CD14-positive monocyte (primary cell): ENCODE measurements at regions not wholly inside any gene's neighbourhood (a gene's known extent, or its start where the extent isn't known, plus 50 kb on each side); places are given as distances from the start of the nearest gene placed in this dataset.

Source experiments
- DNase-seq, 3 donors: peaks; one replicate each; pipeline ENCODE4 v3.0.0-alpha.2; 2011 to 2022
- H2AFZ ChIP-seq: 2 replicates; pipeline ENCODE4 v1.6.0; 2012; ENCODE audit warnings: mild to moderate bottlenecking, low read depth, low read length, inconsistent platforms; ENCODE audit not compliant: insufficient read depth, poor library complexity, severe bottlenecking
- H3K27ac ChIP-seq, 2 donors: 1 replicate in 1 of 2; 2 replicates in 1 of 2; pipeline ENCODE4 v1.5.1; 2012 to 2013; ENCODE audit warnings: low read length in 2 of 2, control low read depth in 1 of 2, inconsistent platforms in 1 of 2, low read depth in 1 of 2, mild to moderate bottlenecking in 1 of 2
- H3K27me3 ChIP-seq, 2 donors: one replicate each; pipeline versions ENCODE4 v1.6.0 to v1.6.1; 2011 to 2013; ENCODE audit warnings: low read length in 2 of 2; ENCODE audit not compliant: control insufficient read depth in 2 of 2, insufficient read depth in 2 of 2
- H3K36me3 ChIP-seq, 2 donors: replicated peaks in 1 of 2; 1 replicate in 1 of 2; 2 replicates in 1 of 2; pipeline versions ENCODE4 v1.5.1 to v1.6.1; 2012 to 2013; ENCODE audit warnings: low read length in 2 of 2, control low read depth in 1 of 2, inconsistent platforms in 1 of 2, mild to moderate bottlenecking in 1 of 2; ENCODE audit not compliant: insufficient read depth in 2 of 2, control insufficient read depth in 1 of 2
- H3K4me1 ChIP-seq, 2 donors: 1 replicate in 1 of 2; 2 replicates in 1 of 2; pipeline versions ENCODE4 v1.5.1 to v1.6.1; 2012 to 2013; ENCODE audit warnings: low read length in 2 of 2, control low read depth in 1 of 2, inconsistent platforms in 1 of 2, mild to moderate bottlenecking in 1 of 2, moderate library complexity in 1 of 2; ENCODE audit not compliant: insufficient read depth in 2 of 2, control insufficient read depth in 1 of 2
- H3K4me2 ChIP-seq: replicated peaks from 2 replicates; pipeline ENCODE3; 2012; ENCODE audit warnings: low read length, moderate library complexity, mild to moderate bottlenecking; ENCODE audit not compliant: poor library complexity, severe bottlenecking; ENCODE audit errors: extremely low read depth
- H3K4me3 ChIP-seq, 3 experiments: fragments of 200-600 bp in 1 of 3; sonication (generic) in 1 of 3; replicated peaks in 1 of 3; 1 replicate in 2 of 3; 2 replicates in 1 of 3; pipeline ENCODE4 v1.5.1; 2011 to 2013; ENCODE audit warnings: low read length in 3 of 3, mild to moderate bottlenecking in 3 of 3, control low read depth in 2 of 3, low read depth in 2 of 3, inconsistent platforms in 1 of 3, moderate library complexity in 1 of 3
- H3K79me2 ChIP-seq: 2 replicates; pipeline ENCODE4 v1.6.0; 2012; ENCODE audit warnings: mild to moderate bottlenecking, control low read depth, inconsistent platforms, low read length, moderate library complexity; ENCODE audit not compliant: insufficient read depth
- H3K9ac ChIP-seq: 2 replicates; pipeline ENCODE4 v1.6.0; 2017; ENCODE audit warnings: low read length, mild to moderate bottlenecking; ENCODE audit not compliant: insufficient read depth, poor library complexity, severe bottlenecking
- H3K9me3 ChIP-seq, 2 donors: replicated peaks in 1 of 2; 1 replicate in 1 of 2; 2 replicates in 1 of 2; pipeline versions ENCODE4 v1.5.1 to v1.6.1; 2012 to 2013; ENCODE audit warnings: low read length in 2 of 2, control low read depth in 1 of 2; ENCODE audit not compliant: control insufficient read depth in 1 of 2, insufficient read depth in 1 of 2
- H4K20me1 ChIP-seq: 2 replicates; pipeline ENCODE4 v1.6.0; 2012; ENCODE audit warnings: mild to moderate bottlenecking, low read length, control low read depth, moderate library complexity; ENCODE audit not compliant: insufficient read depth
- H3K27ac Mint-ChIP-seq, 7 donors: one replicate each; pipeline ENCODE4 v1.8.0; 2020; ENCODE audit warnings: mild to moderate bottlenecking in 7 of 7, mixed read lengths in 7 of 7, moderate library complexity in 6 of 7, inconsistent platforms in 2 of 7
- H3K27me3 Mint-ChIP-seq, 3 donors: one replicate each; pipeline ENCODE4 v1.8.0; 2021 to 2022; ENCODE audit warnings: low read depth in 3 of 3, mild to moderate bottlenecking in 3 of 3, mixed read lengths in 3 of 3, moderate library complexity in 3 of 3, inconsistent platforms in 1 of 3
- H3K36me3 Mint-ChIP-seq, 2 donors: one replicate each; pipeline ENCODE4 v1.8.0; 2020; ENCODE audit warnings: mixed read lengths in 2 of 2, inconsistent platforms in 1 of 2, mild to moderate bottlenecking in 1 of 2
- H3K4me1 Mint-ChIP-seq: one replicate; pipeline ENCODE4 v1.8.0; 2020; ENCODE audit warnings: mild to moderate bottlenecking, mixed read lengths
- H3K4me3 Mint-ChIP-seq, 2 donors: one replicate each; pipeline ENCODE4 v1.8.0; 2020; ENCODE audit warnings: mild to moderate bottlenecking in 2 of 2, mixed read lengths in 2 of 2, moderate library complexity in 1 of 2
- H3K9me3 Mint-ChIP-seq, 7 donors: one replicate each; pipeline ENCODE4 v1.8.0; 2020 to 2022; ENCODE audit warnings: mixed read lengths in 7 of 7, mild to moderate bottlenecking in 6 of 7, moderate library complexity in 6 of 7, inconsistent platforms in 2 of 7
- WGBS: methylation state at CpG from one replicate; pipeline ENCODE4 v1.1.5; 2013; ENCODE audit warnings: missing lambda C conversion rate; ENCODE audit not compliant: insufficient coverage; 5-methylcytosine and 5-hydroxymethylcytosine counted together
- intact Hi-C, 2 donors: fragments of 100-400 bp; cut with micrococcal nuclease; formaldehyde crosslinking; loops; one replicate each; pipeline versions ENCODE4 v1.15.0 to v1.15.1; 2023
- TF ChIP-seq, protein P1 (sequence below): fragments of 200-600 bp; IDR thresholded peaks from one replicate; pipeline ENCODE4 v1.8.0; 2022; ENCODE audit warnings: antibody characterized with exemption, mild to moderate bottlenecking

DNA sequence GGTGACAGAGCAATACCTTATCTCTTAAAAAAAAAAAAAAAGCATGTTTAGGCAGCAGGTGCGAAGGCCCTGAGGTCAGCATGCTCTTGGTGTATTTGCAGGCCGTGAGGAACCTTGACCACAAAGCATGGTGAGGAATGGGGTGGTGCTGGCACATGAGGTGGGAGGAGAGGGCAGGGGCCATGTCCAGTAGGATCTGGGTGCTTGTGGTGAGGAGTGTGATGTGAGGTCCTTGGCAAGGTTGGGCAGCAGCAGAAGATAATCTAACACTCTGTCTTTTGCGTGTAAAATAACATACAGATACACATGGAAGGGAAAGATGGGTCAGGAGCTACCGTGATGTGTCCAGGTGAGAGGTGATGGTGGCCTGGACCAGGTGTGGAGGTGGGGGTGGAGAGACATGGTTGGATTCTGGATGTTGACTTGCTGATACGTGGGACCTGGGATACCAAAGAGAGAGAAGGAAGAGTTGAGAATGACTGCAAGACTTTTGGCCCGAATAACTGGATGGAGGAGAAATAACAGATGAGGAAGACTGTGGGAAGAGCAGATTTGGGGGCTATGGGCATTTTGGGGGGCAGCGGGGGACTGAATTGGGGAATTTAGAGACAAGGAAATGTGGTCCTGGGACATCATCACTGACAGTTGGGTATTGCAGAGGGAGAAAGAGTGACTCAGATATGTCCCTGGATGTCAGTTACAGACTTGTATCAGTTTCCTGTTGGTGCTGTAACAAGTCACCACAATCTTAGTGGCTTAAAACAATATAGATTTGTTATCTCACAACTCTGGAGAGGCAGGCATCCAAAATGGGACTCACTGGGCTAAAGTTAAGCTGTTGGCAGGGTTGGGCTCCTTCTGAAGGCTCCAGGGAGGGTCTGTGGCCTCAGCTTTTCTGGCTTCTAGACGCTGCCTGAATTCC lies 274.9 kb downstream of the HAPSTR1 start:
- H3K27ac ChIP-seq: no peak overlapping the region
- no peak overlapping the region for H3K27ac Mint-ChIP-seq
- H3K9me3 ChIP-seq: no peaks in the 10 kb centered on the region
- peaks cover 0 to 6% (median 2%) of the 10 kb centered on the region in 3 donors for H3K27me3 Mint-ChIP-seq
- H3K27me3 ChIP-seq: no peaks in the 10 kb centered on the region
- H3K36me3 ChIP-seq: no peaks in the 10 kb centered on the region
- no peaks in the 10 kb centered on the region for H4K20me1 ChIP-seq
- no peaks in the 10 kb centered on the region for H3K36me3 Mint-ChIP-seq
- intact Hi-C loops: no loop called here
- WGBS: 96% methylated on average over 7 of the region's 8 CpGs
- H3K4me1 ChIP-seq: no peaks in the 10 kb centered on the region
- H3K4me3 ChIP-seq: no peak overlapping the region
- no peaks in the 10 kb centered on the region for H3K4me1 Mint-ChIP-seq
- no peak overlapping the region for H2AFZ ChIP-seq
- TF ChIP-seq, protein P1, sequence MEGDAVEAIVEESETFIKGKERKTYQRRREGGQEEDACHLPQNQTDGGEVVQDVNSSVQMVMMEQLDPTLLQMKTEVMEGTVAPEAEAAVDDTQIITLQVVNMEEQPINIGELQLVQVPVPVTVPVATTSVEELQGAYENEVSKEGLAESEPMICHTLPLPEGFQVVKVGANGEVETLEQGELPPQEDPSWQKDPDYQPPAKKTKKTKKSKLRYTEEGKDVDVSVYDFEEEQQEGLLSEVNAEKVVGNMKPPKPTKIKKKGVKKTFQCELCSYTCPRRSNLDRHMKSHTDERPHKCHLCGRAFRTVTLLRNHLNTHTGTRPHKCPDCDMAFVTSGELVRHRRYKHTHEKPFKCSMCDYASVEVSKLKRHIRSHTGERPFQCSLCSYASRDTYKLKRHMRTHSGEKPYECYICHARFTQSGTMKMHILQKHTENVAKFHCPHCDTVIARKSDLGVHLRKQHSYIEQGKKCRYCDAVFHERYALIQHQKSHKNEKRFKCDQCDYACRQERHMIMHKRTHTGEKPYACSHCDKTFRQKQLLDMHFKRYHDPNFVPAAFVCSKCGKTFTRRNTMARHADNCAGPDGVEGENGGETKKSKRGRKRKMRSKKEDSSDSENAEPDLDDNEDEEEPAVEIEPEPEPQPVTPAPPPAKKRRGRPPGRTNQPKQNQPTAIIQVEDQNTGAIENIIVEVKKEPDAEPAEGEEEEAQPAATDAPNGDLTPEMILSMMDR: no peak
- H3K4me3 Mint-ChIP-seq: no peak overlapping the region
- H3K79me2 ChIP-seq: no peaks in the 10 kb centered on the region
- H3K4me2 ChIP-seq: no peak overlapping the region
- H3K9ac ChIP-seq: no peak overlapping the region
- DNase-seq: no peak
- peaks cover 0 to 8% (median 2%) of the 10 kb centered on the region in 7 donors for H3K9me3 Mint-ChIP-seq

DNA sequence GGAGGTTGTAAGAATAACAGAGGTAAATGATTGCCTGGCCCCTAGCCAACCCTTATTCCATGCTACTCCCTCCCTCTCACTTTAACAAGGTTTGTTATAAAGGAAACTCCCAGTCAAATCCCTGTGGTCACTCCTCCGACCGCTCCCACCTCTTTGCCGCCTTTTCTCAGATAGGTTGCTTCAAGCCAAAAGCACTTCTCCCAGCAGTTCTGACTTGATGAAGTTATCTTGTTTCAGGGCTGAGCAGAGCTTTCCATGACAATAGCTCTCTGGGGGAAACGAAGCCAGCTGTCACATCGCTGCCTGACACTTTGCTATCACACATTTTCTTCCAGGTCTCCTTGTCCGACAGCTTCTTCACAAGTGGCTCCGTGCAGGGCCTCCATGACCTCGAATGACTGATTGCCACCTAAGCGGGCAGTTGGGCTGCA lies 278.6 kb downstream of the HAPSTR1 start:
- 75% methylated on average over 2 of the region's 9 CpGs for WGBS
- Histone ChIP-seq H3K9ac (no peak overlapping the region), H3K27ac (no peak overlapping the region), H4K20me1 (no peaks in the 10 kb centered on the region), H3K9me3 (no peaks in the 10 kb centered on the region), H3K79me2 (no peaks in the 10 kb centered on the region), H3K36me3 (no peaks in the 10 kb centered on the region), H2AFZ (no peak overlapping the region), H3K4me1 (no peaks in the 10 kb centered on the region), H3K4me3 (no peak overlapping the region), H3K4me2 (no peak overlapping the region), H3K27me3 (no peaks in the 10 kb centered on the region)
- Mint-ChIP-seq H3K27ac (peak overlapping the region in 1 of 7 donors; percentile 52), H3K4me1 (no peaks in the 10 kb centered on the region), H3K36me3 (no peaks in the 10 kb centered on the region), H3K4me3 (no peak overlapping the region), H3K9me3 (peaks cover 0 to 5% (median 2%) of the 10 kb centered on the region in 7 donors), H3K27me3 (peaks cover 0 to 3% (median 1%) of the 10 kb centered on the region in 3 donors)
- intact Hi-C loops: no loop called here
- TF ChIP-seq, protein P1: no peak
- DNase-seq: no peak
